ENCODE measurements at regions not wholly inside any gene's neighbourhood (a gene's known extent, or its start where the extent isn't known, plus 50 kb on each side); places are given as distances from the start of the nearest gene placed in this dataset.
"Not testable (repeated sequence)": the region's sequence is repeated elsewhere in the genome, so short reads cannot be mapped to it uniquely, and the experiment has no call there.

GRCh38 chr2:188024811-188025210, 266.9 kb upstream of the GULP1 start:
- no peak for TF ChIP-seq CTCF (IDR thresholded peaks at IDR 0.05; ENCODE audit: insufficient read depth, low read depth, low read length, missing control alignments)
- no peak for DNase-seq (ENCODE audit: low read depth)
- H3K4me3 ChIP-seq (ENCODE audit: low read depth, low read length), result no peak overlapping the region

GRCh38 chr2:188028739-188029138, 262.9 kb upstream of the GULP1 start:
- H3K4me3 ChIP-seq (ENCODE audit: low read depth, low read length), result no peak overlapping the region
- no peak for TF ChIP-seq CTCF (IDR thresholded peaks at IDR 0.05; ENCODE audit: insufficient read depth, low read depth, low read length, missing control alignments)
- no peak for DNase-seq (ENCODE audit: low read depth)

- TF ChIP-seq CTCF (IDR thresholded peaks at IDR 0.05; ENCODE audit: insufficient read depth, low read depth, low read length, missing control alignments), result no peak
- no peak overlapping the region for H3K4me3 ChIP-seq (ENCODE audit: low read depth, low read length)
- no peak for DNase-seq (ENCODE audit: low read depth)
These were observed 259.4 kb upstream of the GULP1 start for GRCh38 chr2:188032306-188032705.

GRCh38 chr2:188032786-188033185, 258.9 kb upstream of the GULP1 start:
- TF ChIP-seq CTCF (IDR thresholded peaks at IDR 0.05; ENCODE audit: insufficient read depth, low read depth, low read length, missing control alignments), result no peak
- H3K4me3 ChIP-seq (ENCODE audit: low read depth, low read length), result no peak overlapping the region
- no peak for DNase-seq (ENCODE audit: low read depth)

GRCh38 chr2:188033240-188033639, 258.4 kb upstream of the GULP1 start:
- H3K4me3 ChIP-seq (ENCODE audit: low read depth, low read length), result not testable (repeated sequence)

GRCh38 chr2:188034102-188034501, 257.6 kb upstream of the GULP1 start:
- H3K4me3 ChIP-seq (ENCODE audit: low read depth, low read length), result not testable (repeated sequence)

More at GRCh38 chr2:188033240-188033639, 258.4 kb upstream of the GULP1 start:
- not testable (repeated sequence) for DNase-seq (ENCODE audit: low read depth)

GRCh38 chr2:188035377-188035776, 256.3 kb upstream of the GULP1 start:
- not testable (repeated sequence) for H3K4me3 ChIP-seq (ENCODE audit: low read depth, low read length); DNase-seq (ENCODE audit: low read depth)

More at GRCh38 chr2:188034102-188034501, 257.6 kb upstream of the GULP1 start:
- DNase-seq (ENCODE audit: low read depth), result not testable (repeated sequence)

- not testable (repeated sequence) for DNase-seq (ENCODE audit: low read depth); H3K4me3 ChIP-seq (ENCODE audit: low read depth, low read length)
These were observed 254.9 kb upstream of the GULP1 start for GRCh38 chr2:188036786-188037185.

GRCh38 chr2:188039307-188039706, 252.4 kb upstream of the GULP1 start:
- no peak for TF ChIP-seq CTCF (IDR thresholded peaks at IDR 0.05; ENCODE audit: insufficient read depth, low read depth, low read length, missing control alignments)
- DNase-seq (ENCODE audit: low read depth), result no peak
- H3K4me3 ChIP-seq (ENCODE audit: low read depth, low read length), result no peak overlapping the region

All from GM12865 (cell line).